GM11168 (cell line): ENCODE measurements at regions not wholly inside any gene's neighbourhood (a gene's known extent, or its start where the extent isn't known, plus 50 kb on each side); places are given as distances from the start of the nearest gene placed in this dataset.

Experiments used
- in situ Hi-C: fragments of 300-500 bp; cut with MboI; formaldehyde crosslinking; loops from one replicate; pipeline ENCODE4 v1.12.0; 2022; ENCODE audit warnings: low sequenced_read_pairs; ENCODE audit not compliant: unreplicated experiment

- in situ Hi-C loops: loop anchor here (25.0 kb wide), 1 partner anchor 846 kb away; no protein-coding TSS in a partner anchor
These were observed 60.5 kb downstream of the NR2F2 start for GRCh38 chr15:96390986-96391385.

- in situ Hi-C loops: loop anchor here (25.0 kb wide), 1 partner anchor 845 kb away; no protein-coding TSS in a partner anchor
These were observed 62.1 kb downstream of the NR2F2 start for GRCh38 chr15:96392380-96393208.

GRCh38 chr15:96393209-96393513, 62.7 kb downstream of the NR2F2 start:
- in situ Hi-C loops: loop anchor here (25.0 kb wide), 1 partner anchor 844 kb away; no protein-coding TSS in a partner anchor

GRCh38 chr15:96395687-96396086, 65.2 kb downstream of the NR2F2 start:
- in situ Hi-C loops: loop anchor here (25.0 kb wide), 1 partner anchor 842 kb away; no protein-coding TSS in a partner anchor

- in situ Hi-C loops: loop anchor here (25.0 kb wide), 1 partner anchor 839 kb away; no protein-coding TSS in a partner anchor
These were observed 68.3 kb downstream of the NR2F2 start for GRCh38 chr15:96398776-96399175.

GRCh38 chr15:96402403-96402802, 71.9 kb downstream of the NR2F2 start:
- in situ Hi-C loops: no loop called here

GRCh38 chr15:96403071-96403470, 72.6 kb downstream of the NR2F2 start:
- in situ Hi-C loops: no loop called here

- in situ Hi-C loops: no loop called here
These were observed 73.4 kb downstream of the NR2F2 start for GRCh38 chr15:96403932-96404331.

GRCh38 chr15:96404560-96404959, 74.1 kb downstream of the NR2F2 start:
- in situ Hi-C loops: no loop called here

GRCh38 chr15:96406291-96406690, 75.8 kb downstream of the NR2F2 start:
- in situ Hi-C loops: no loop called here

- in situ Hi-C loops: no loop called here
These were observed 76.2 kb downstream of the NR2F2 start for GRCh38 chr15:96406701-96407100.

GRCh38 chr15:96407482-96407881, 77.0 kb downstream of the NR2F2 start:
- in situ Hi-C loops: no loop called here

- in situ Hi-C loops: no loop called here
These were observed 78.2 kb downstream of the NR2F2 start for GRCh38 chr15:96408591-96409183.

GRCh38 chr15:96409215-96410138, 79.0 kb downstream of the NR2F2 start:
- in situ Hi-C loops: no loop called here

- in situ Hi-C loops: no loop called here
These were observed 79.9 kb downstream of the NR2F2 start for GRCh38 chr15:96410175-96411055.

GRCh38 chr15:96411056-96412031, 80.8 kb downstream of the NR2F2 start:
- in situ Hi-C loops: no loop called here

- in situ Hi-C loops: no loop called here
These were observed 81.8 kb downstream of the NR2F2 start for GRCh38 chr15:96412045-96412905.

GRCh38 chr15:96412906-96413231, 82.4 kb downstream of the NR2F2 start:
- in situ Hi-C loops: no loop called here
